ENCODE measurements at regions not wholly inside any gene's neighbourhood (a gene's known extent, or its start where the extent isn't known, plus 50 kb on each side); places are given as distances from the start of the nearest gene placed in this dataset.

DNA sequence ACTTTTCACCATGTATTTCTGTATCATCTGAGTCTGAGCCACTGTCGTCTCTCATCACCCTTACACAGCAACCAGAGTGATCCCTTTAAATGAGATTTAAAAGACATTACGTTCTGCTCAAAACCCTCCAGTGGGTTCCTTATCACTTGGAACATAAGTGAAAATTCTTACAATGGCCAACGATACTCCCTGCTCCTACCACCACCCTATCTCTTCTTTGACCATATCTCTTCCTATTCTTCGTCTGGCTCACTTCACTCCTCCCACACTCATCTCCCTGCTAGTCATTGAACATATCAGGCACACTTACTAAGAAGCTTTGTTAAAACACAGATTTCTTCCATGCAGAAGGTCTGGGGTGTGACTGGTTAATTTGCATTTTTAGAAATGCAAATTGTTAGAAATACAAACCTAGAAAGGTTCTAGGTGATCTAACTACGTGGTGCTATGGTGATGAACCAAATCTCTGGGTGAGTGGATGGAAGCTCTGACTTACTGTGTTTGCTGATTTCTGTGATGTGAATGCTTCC, 166.6 kb upstream of the CD180 start (continued):
- TF ChIP-seq E2F6 (IDR thresholded peaks at IDR 0.05; ENCODE audit: borderline replicate concordance, low read depth), result no peak
- TF ChIP-seq FOSL2 (IDR thresholded peaks at IDR 0.05), result no peak
- no peak for TF ChIP-seq FOSL2 (CRISPR knock-in tag; IDR thresholded peaks at IDR 0.05)

- ATAC-seq, result no peak
- Histone ChIP-seq H3K9me3 (no peaks in the 10 kb centered on the region), H3K4me1 (no peaks in the 10 kb centered on the region), H3K4me2 (no peak overlapping the region), H3K4me3 (no peak overlapping the region), H3K27ac (no peak overlapping the region)
- no peak for DNase-seq (ENCODE audit: low read depth in 1 of 2, low spot score in 1 of 2)
- 67% methylated on average over 6 of the region's 6 CpGs for WGBS (ENCODE audit: missing lambda C conversion rate)
- no peak for FAIRE-seq
- CTCF ChIA-PET, result no interaction called here
- POLR2A ChIA-PET, result no interaction called here
- TF ChIP-seq ESRRA (IDR thresholded peaks at IDR 0.05; ENCODE audit: borderline replicate concordance, low read length) (no peak), POLR2A (IDR thresholded peaks at IDR 0.05; ENCODE audit: low read length) (no peak), HOXA7 (CRISPR knock-in tag; IDR thresholded peaks at IDR 0.05) (no peak)
These were observed 165.5 kb upstream of the CD180 start for GRCh38 chr5:67361932-67362729.

DNA sequence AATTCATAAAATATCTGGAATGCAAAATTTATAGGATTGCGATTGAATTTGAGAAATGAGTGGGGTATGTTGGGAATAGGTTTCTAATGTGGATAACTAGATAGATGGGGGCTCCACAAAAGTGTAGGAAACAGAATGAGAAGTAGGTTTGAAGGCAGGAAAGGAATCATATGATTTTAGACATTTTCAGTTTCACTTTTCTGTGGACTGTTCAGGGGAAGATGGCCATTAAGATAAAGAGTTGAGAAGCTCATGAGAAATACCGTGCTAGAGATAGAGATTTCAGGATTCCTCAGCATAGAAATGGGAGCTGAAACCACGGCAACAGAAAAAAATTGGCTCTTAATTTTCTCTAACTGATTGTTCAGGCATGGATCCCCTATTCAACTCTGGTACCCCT, 163.4 kb upstream of the CD180 start:
- ChIA-PET CTCF (interaction anchor here (0.9 kb wide), 1 partner anchor 114 kb away, joined by 3 read pairs; no protein-coding TSS in a partner anchor), POLR2A (no interaction called here)
- FAIRE-seq (no peak), DNase-seq (ENCODE audit: low read depth in 1 of 2, low spot score in 1 of 2) (no peak), ATAC-seq (no peak)
- no peak for TF ChIP-seq ZFP36 (IDR thresholded peaks at IDR 0.05; ENCODE audit: borderline replicate concordance, partially characterized antibody)
- no peak for TF ChIP-seq HOXB5 (CRISPR knock-in tag; IDR thresholded peaks at IDR 0.05)
- TF ChIP-seq MAZ (IDR thresholded peaks at IDR 0.05; ENCODE audit: borderline replicate concordance, low read depth, low read length), result no peak
- no peak for TF ChIP-seq ZNF302 (CRISPR knock-in tag; IDR thresholded peaks at IDR 0.05)
- no peak for TF ChIP-seq NFE2L2 (conservative IDR thresholded peaks at IDR 0.05; ENCODE audit: low read length)
- no peak for TF ChIP-seq RAD21 (conservative IDR thresholded peaks at IDR 0.05 in 1 of 2, IDR thresholded peaks at IDR 0.05 in 1 of 2)
- no peak overlapping the region for H3K4me2 ChIP-seq
- H3K4me3 ChIP-seq, result no peak overlapping the region
- no peak overlapping the region for H3K27ac ChIP-seq
- H3K9me3 ChIP-seq, result no peaks in the 10 kb centered on the region
- H3K4me1 ChIP-seq, result no peaks in the 10 kb centered on the region
- WGBS (ENCODE audit: missing lambda C conversion rate), result 54% methylated on average over 3 of the region's 3 CpGs

DNA sequence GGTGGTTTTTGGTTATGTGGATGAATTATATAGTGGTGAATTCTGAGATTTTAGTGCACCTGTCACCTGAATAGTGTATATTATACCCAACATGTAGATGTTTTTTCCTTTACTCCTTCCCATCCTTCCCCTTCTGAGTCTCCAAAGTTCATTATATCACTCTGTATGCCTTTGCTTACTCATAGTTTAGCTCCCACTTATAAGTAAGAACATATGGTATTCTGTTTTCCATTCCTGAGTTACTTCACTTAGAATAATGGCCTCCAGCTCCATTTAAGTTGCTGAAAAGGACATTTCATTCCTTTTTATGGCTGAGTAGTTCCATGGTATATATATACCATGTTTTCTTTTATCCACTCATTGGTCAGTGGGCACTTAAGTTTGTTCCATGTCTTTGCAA, 161.6 kb upstream of the CD180 start:
- H3K4me2 ChIP-seq, result no peak overlapping the region
- DNase-seq (ENCODE audit: low read depth in 1 of 2, low spot score in 1 of 2) (no peak), FAIRE-seq (no peak), ATAC-seq (no peak)
- H3K4me1 ChIP-seq, result no peaks in the 10 kb centered on the region
- no peak overlapping the region for H3K27ac ChIP-seq
- ChIA-PET CTCF (interaction anchor here (0.9 kb wide), 1 partner anchor 23 kb away, joined by 3 read pairs; no protein-coding TSS in a partner anchor), POLR2A (no interaction called here)
- no peaks in the 10 kb centered on the region for H3K9me3 ChIP-seq
- H3K4me3 ChIP-seq, result no peak overlapping the region
- TF ChIP-seq SMC3 (IDR thresholded peaks at IDR 0.05), result no peak

DNA sequence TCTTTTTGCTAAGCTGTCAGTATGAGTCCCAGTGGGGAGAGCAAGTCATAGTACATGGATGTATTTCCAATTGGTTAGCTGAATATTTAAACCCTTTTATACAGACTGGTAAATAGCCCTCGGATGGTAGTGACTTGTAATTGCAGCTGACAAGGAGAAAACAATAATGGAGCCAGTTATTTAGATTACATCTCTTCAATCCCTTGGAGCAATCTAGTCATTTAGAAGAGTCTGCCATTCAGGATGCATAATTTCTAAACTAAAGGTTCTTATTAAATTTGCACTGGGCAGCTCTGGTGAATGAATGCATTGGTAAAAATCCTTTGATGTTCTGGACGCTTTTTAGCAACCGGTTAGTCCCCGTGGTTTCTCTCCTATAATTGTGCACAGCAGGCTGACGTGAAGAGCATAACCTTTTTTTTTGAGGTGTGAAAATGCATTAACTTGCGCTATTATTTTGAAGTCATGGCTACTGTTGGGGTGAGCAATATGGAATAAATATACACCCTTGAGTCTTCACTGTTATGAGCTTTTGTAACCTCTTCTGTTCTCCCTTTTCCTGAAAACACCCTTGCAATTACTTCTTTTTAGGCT, 158.6 kb upstream of the CD180 start:
- Histone ChIP-seq H3K4me1 (no peaks in the 10 kb centered on the region), H3K9me3 (no peaks in the 10 kb centered on the region), H3K27ac (no peak overlapping the region), H3K4me2 (no peak overlapping the region), H3K4me3 (no peak overlapping the region)
- DNase-seq (ENCODE audit: low read depth in 1 of 2, low spot score in 1 of 2) (no peak), ATAC-seq (no peak), FAIRE-seq (no peak)
- ChIA-PET CTCF (interaction anchor here (1.0 kb wide), 1 partner anchor 22 kb away, joined by 3 read pairs; no protein-coding TSS in a partner anchor), POLR2A (no interaction called here)
- WGBS (ENCODE audit: missing lambda C conversion rate), result 52% methylated on average over 6 of the region's 6 CpGs
- no peak for TF ChIP-seq REST (IDR thresholded peaks at IDR 0.05)
- no peak for TF ChIP-seq RAD21 (conservative IDR thresholded peaks at IDR 0.05 in 1 of 2, IDR thresholded peaks at IDR 0.05 in 1 of 2)
- no peak for TF ChIP-seq HMGXB4 (CRISPR knock-in tag; IDR thresholded peaks at IDR 0.05; ENCODE audit: borderline replicate concordance)
- TF ChIP-seq ZC3H11A (IDR thresholded peaks at IDR 0.05), result no peak
- TF ChIP-seq RFX5 (IDR thresholded peaks at IDR 0.05), result no peak
- TF ChIP-seq FOSL2 (IDR thresholded peaks at IDR 0.05), result no peak
- TF ChIP-seq FOSL2 (CRISPR knock-in tag; IDR thresholded peaks at IDR 0.05), result no peak
- no peak for TF ChIP-seq HDAC2 (IDR thresholded peaks at IDR 0.05)
- TF ChIP-seq HOXB13 (CRISPR knock-in tag; IDR thresholded peaks at IDR 0.05; ENCODE audit: low read depth), result no peak
- no peak for TF ChIP-seq SMC3 (IDR thresholded peaks at IDR 0.05)
- no peak for TF ChIP-seq CBX8 (IDR thresholded peaks at IDR 0.05)
- no peak for TF ChIP-seq KDM1A (IDR thresholded peaks at IDR 0.05; ENCODE audit: low read depth)
- TF ChIP-seq ZFP36 (IDR thresholded peaks at IDR 0.05; ENCODE audit: borderline replicate concordance, partially characterized antibody), result no peak
